ENCODE measurements at regions not wholly inside any gene's neighbourhood (a gene's known extent, or its start where the extent isn't known, plus 50 kb on each side); places are given as distances from the start of the nearest gene placed in this dataset.
"Not testable (repeated sequence)": the region's sequence is repeated elsewhere in the genome, so short reads cannot be mapped to it uniquely, and the experiment has no call there.

- TF ChIP-seq, protein P1, sequence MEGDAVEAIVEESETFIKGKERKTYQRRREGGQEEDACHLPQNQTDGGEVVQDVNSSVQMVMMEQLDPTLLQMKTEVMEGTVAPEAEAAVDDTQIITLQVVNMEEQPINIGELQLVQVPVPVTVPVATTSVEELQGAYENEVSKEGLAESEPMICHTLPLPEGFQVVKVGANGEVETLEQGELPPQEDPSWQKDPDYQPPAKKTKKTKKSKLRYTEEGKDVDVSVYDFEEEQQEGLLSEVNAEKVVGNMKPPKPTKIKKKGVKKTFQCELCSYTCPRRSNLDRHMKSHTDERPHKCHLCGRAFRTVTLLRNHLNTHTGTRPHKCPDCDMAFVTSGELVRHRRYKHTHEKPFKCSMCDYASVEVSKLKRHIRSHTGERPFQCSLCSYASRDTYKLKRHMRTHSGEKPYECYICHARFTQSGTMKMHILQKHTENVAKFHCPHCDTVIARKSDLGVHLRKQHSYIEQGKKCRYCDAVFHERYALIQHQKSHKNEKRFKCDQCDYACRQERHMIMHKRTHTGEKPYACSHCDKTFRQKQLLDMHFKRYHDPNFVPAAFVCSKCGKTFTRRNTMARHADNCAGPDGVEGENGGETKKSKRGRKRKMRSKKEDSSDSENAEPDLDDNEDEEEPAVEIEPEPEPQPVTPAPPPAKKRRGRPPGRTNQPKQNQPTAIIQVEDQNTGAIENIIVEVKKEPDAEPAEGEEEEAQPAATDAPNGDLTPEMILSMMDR (IDR thresholded peaks at IDR 0.05): no peak
- Histone ChIP-seq H3K27me3 (no peaks in the 10 kb centered on the region), H3K4me1 (no peaks in the 10 kb centered on the region), H3K27ac (no peak overlapping the region), H3K4me3 (no peak overlapping the region), H3K36me3 (no peaks in the 10 kb centered on the region), H3K9me3 (no peaks in the 10 kb centered on the region)
- no peak for DNase-seq (ENCODE audit: low spot score)
These were observed 147.9 kb upstream of the ATP2B2 start for GRCh38 chr3:10653241-10653640.

DNA sequence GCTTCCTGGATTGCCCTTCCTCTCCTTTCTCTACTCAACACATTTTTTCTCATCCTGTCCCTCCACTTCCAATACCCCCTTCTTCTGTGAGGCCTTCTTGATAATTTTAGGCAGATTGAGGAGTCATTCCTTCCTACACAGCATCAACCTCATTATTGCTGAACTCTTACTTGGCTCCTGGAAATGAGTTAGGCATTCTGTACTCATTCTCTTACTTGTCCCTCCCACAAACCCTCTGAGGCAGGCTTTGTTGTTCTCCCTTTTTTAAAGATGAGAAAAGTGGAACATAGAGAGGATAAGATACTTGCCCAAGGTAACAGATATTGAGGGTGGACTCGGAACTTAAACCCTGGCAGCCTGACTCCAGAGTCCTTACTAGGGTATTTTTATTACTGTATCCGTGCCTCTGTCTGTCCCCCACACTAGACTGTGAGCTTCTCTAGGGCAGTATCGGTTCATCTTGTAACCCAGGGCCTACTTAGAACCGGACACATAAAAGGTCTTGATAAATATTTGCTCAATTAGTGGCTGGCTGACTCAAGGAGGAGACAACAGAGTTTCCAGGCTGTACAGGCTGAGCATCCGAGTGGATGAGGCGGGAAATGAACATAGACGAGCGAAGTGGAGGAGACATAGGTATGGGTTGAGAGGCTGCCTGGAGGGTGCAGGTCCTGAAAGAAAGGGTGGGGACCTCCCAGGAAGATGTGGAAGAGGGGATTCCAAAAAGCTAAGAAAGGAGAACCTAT is 148.7 kb upstream of the ATP2B2 start:
- Histone ChIP-seq H3K9me3 (no peaks in the 10 kb centered on the region), H3K27me3 (no peaks in the 10 kb centered on the region), H3K4me1 (no peaks in the 10 kb centered on the region), H3K27ac (no peak overlapping the region), H3K36me3 (no peaks in the 10 kb centered on the region), H3K4me3 (no peak overlapping the region)
- TF ChIP-seq, protein P1 (IDR thresholded peaks at IDR 0.05): no peak
- no peak for DNase-seq (ENCODE audit: low spot score)

- H3K4me1 ChIP-seq: no peaks in the 10 kb centered on the region
- no peak for DNase-seq (ENCODE audit: low spot score)
- TF ChIP-seq, protein P1 (IDR thresholded peaks at IDR 0.05): no peak
These were observed 149.7 kb upstream of the ATP2B2 start for GRCh38 chr3:10655105-10655504.

GRCh38 chr3:10657339-10657738 is 152.0 kb upstream of the ATP2B2 start:
- not testable (repeated sequence) for H3K36me3 ChIP-seq; H3K9me3 ChIP-seq; DNase-seq (ENCODE audit: low spot score); H3K27me3 ChIP-seq; H3K27ac ChIP-seq; H3K4me3 ChIP-seq; H3K4me1 ChIP-seq

More at GRCh38 chr3:10655105-10655504, 149.7 kb upstream of the ATP2B2 start:
- H3K36me3 ChIP-seq: no peaks in the 10 kb centered on the region
- H3K27me3 ChIP-seq: no peaks in the 10 kb centered on the region
- no peaks in the 10 kb centered on the region for H3K9me3 ChIP-seq
- no peak overlapping the region for H3K27ac ChIP-seq
- no peak overlapping the region for H3K4me3 ChIP-seq

- Histone ChIP-seq H3K9me3 (no peaks in the 10 kb centered on the region), H3K27me3 (no peaks in the 10 kb centered on the region), H3K27ac (no peak overlapping the region), H3K4me1 (no peaks in the 10 kb centered on the region), H3K4me3 (no peak overlapping the region), H3K36me3 (no peaks in the 10 kb centered on the region)
- DNase-seq (ENCODE audit: low spot score): no peak
- TF ChIP-seq, protein P1 (IDR thresholded peaks at IDR 0.05): no peak
These were observed 150.4 kb upstream of the SLC6A11 start for GRCh38 chr3:10665592-10665991.

GRCh38 chr3:10666621-10667020 is 149.4 kb upstream of the SLC6A11 start:
- Histone ChIP-seq H3K27ac (no peak overlapping the region), H3K27me3 (no peaks in the 10 kb centered on the region), H3K9me3 (no peaks in the 10 kb centered on the region), H3K36me3 (no peaks in the 10 kb centered on the region), H3K4me1 (no peaks in the 10 kb centered on the region), H3K4me3 (no peak overlapping the region)
- TF ChIP-seq, protein P1 (IDR thresholded peaks at IDR 0.05): no peak
- no peak for DNase-seq (ENCODE audit: low spot score)

Measured in right atrium auricular region (tissue), 2 donors.